Neuronal stem cell (in vitro differentiated cells): ENCODE measurements at regions not wholly inside any gene's neighbourhood (a gene's known extent, or its start where the extent isn't known, plus 50 kb on each side); places are given as distances from the start of the nearest gene placed in this dataset.

Experiments
- DNase-seq: peaks from one replicate; pipeline ENCODE4 v3.0.0-alpha.2; 2013; ENCODE audit warnings: low spot score
- H2AFZ ChIP-seq: one replicate; pipeline ENCODE4 v1.6.1; 2013; ENCODE audit warnings: mild to moderate bottlenecking, low read length, inconsistent platforms
- H2AK5ac ChIP-seq: 2 replicates; pipeline ENCODE4 v1.6.1; 2013; ENCODE audit warnings: low read depth, mild to moderate bottlenecking, inconsistent platforms, low read length, moderate library complexity, mixed read lengths
- H2BK120ac ChIP-seq: 2 replicates; pipeline ENCODE4 v1.6.1; 2013; ENCODE audit warnings: low read depth, mild to moderate bottlenecking, inconsistent platforms, low read length, moderate library complexity, mixed read lengths
- H2BK12ac ChIP-seq: one replicate; pipeline ENCODE4 v1.6.1; 2013; ENCODE audit warnings: low read length, inconsistent platforms
- H2BK15ac ChIP-seq: 2 replicates; pipeline ENCODE4 v1.6.1; 2013; ENCODE audit warnings: mild to moderate bottlenecking, low read length, inconsistent platforms, mixed read lengths
- H2BK5ac ChIP-seq: one replicate; pipeline ENCODE4 v1.6.1; 2013; ENCODE audit warnings: inconsistent platforms, mild to moderate bottlenecking, low read length, moderate library complexity
- H3K14ac ChIP-seq: one replicate; pipeline ENCODE4 v1.6.1; 2013; ENCODE audit warnings: low read length, inconsistent platforms
- H3K18ac ChIP-seq: 2 replicates; pipeline ENCODE4 v1.6.1; 2013; ENCODE audit warnings: low read length, inconsistent platforms
- H3K23ac ChIP-seq: 2 replicates; pipeline ENCODE4 v1.6.1; 2013; ENCODE audit warnings: low read depth, mild to moderate bottlenecking, mixed read lengths, low read length, inconsistent platforms; ENCODE audit not compliant: poor library complexity
- H3K27ac ChIP-seq: replicated peaks from 3 replicates; pipeline ENCODE4 v1.5.1; 2013; ENCODE audit warnings: low read length, inconsistent platforms
- H3K27me3 ChIP-seq, 3 experiments: 2 replicates each; pipeline ENCODE4 v1.6.1; 2013; ENCODE audit warnings: low read length in 3 of 3, mild to moderate bottlenecking in 2 of 3, inconsistent platforms in 1 of 3, low read depth in 1 of 3, mixed read lengths in 1 of 3, moderate library complexity in 1 of 3; ENCODE audit not compliant: control insufficient read depth in 3 of 3, insufficient read depth in 3 of 3
- H3K36me3 ChIP-seq, 2 donors: replicated peaks in 1 of 2; 2 replicates each; pipeline ENCODE4 v1.6.1; 2013; ENCODE audit warnings: low read length in 2 of 2; ENCODE audit not compliant: control insufficient read depth in 2 of 2, insufficient read depth in 2 of 2
- H3K4ac ChIP-seq: 2 replicates; pipeline ENCODE4 v1.6.1; 2013; ENCODE audit warnings: inconsistent platforms, mild to moderate bottlenecking, low read length, moderate library complexity
- H3K4me1 ChIP-seq, 2 donors: 1 replicate in 1 of 2; 2 replicates in 1 of 2; pipeline ENCODE4 v1.6.1; 2013; ENCODE audit warnings: low read length in 2 of 2, low read depth in 1 of 2; ENCODE audit not compliant: control insufficient read depth in 2 of 2, insufficient read depth in 1 of 2
- H3K4me2 ChIP-seq: one replicate; pipeline ENCODE4 v1.6.1; 2013; ENCODE audit warnings: mild to moderate bottlenecking, low read length, inconsistent platforms; ENCODE audit not compliant: insufficient read depth, poor library complexity, severe bottlenecking
- H3K4me3 ChIP-seq, 2 donors: 2 replicates each; pipeline ENCODE4 v1.5.1; 2013; ENCODE audit warnings: low read length in 2 of 2, mild to moderate bottlenecking in 2 of 2, inconsistent platforms in 1 of 2, moderate library complexity in 1 of 2
- H3K79me1 ChIP-seq: one replicate; pipeline ENCODE4 v1.6.1; 2013; ENCODE audit warnings: low read depth, mild to moderate bottlenecking, inconsistent platforms, low read length, moderate library complexity
- H3K9ac ChIP-seq: one replicate; pipeline ENCODE4 v1.6.1; 2013; ENCODE audit warnings: mild to moderate bottlenecking, low read depth, low read length, inconsistent platforms; ENCODE audit not compliant: poor library complexity
- H3K9me3 ChIP-seq, 2 donors: replicated peaks in 1 of 2; 2 replicates each; pipeline versions ENCODE3 to v1.6.1; 2013; ENCODE audit warnings: low read length in 2 of 2, mild to moderate bottlenecking in 2 of 2, inconsistent platforms in 1 of 2, low read depth in 1 of 2, mixed read lengths in 1 of 2, moderate library complexity in 1 of 2; ENCODE audit not compliant: control insufficient read depth in 2 of 2, insufficient read depth in 1 of 2
- H4K8ac ChIP-seq: one replicate; pipeline ENCODE4 v1.6.1; 2013; ENCODE audit warnings: low read depth, mild to moderate bottlenecking, inconsistent platforms, low read length, moderate library complexity
- H4K91ac ChIP-seq: one replicate; pipeline ENCODE4 v1.6.1; 2013; ENCODE audit warnings: low read length, low read depth, mild to moderate bottlenecking, inconsistent platforms; ENCODE audit not compliant: poor library complexity
- WGBS, 2 donors: extraction: QIAGEN DNeasy Blood & Tissue Kit; methylation state at CpG; one replicate each; pipeline ENCODE4 v1.1.7; 2013; ENCODE audit warnings: missing lambda C conversion rate in 2 of 2, mixed read lengths in 1 of 2; ENCODE audit not compliant: insufficient read length in 2 of 2, insufficient replicate concordance in 1 of 2; ENCODE audit errors: extremely low coverage in 2 of 2; 5-methylcytosine and 5-hydroxymethylcytosine counted together

DNA sequence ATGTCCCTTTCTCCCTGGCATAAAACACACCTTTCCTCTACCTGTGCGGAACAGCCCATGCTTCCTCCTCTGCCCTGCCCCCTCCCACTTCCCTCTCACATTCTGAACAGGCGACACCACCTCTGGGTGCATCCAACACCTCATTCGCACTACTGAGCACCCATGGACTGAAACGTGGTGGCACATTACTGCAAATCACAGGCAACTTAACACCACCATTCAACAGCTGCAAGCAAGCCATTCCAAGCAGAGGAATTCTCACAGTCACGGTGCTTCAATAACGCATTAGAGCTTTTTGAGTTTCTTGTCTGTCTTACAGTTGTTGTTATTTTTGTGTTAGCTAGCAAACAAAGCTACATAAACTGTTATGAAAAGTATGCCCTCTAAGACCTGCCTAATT, 298.2 kb upstream of the TAS2R1 start:
- WGBS, 2 donors = no CpG with 5 or more reads among the region's 6 CpGs
- H3K4me3 ChIP-seq = no peak overlapping the region
- no peak for DNase-seq

DNA sequence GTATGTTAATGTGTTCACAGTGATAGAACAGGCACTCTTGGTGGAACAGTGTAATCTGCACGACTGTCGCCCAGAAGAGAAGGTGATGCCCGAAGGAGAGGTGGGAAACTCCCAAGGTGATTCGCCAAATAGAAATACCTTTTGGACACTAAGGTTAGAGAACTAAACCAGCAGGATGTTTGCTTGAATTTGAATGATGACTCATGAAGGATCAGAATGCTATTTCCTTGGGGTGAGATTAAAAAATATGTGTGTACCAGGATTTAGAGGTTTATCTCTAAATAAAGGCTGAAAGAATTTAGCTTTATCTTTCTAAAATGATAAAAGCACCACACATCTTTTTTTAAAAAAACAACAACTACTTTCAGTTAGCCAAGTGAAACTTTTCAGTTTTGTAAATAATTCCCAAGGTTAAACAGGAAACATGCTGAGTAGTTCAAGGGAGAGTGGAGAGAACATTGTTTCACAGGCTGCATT, 297.4 kb upstream of the TAS2R1 start:
- Histone ChIP-seq H3K27me3 (no peaks in the 10 kb centered on the region), H2AFZ (no peak overlapping the region), H3K4me2 (no peak overlapping the region), H3K79me1 (no peaks in the 10 kb centered on the region), H3K9me3 (peaks cover 0 to 5% of the 10 kb centered on the region in 2 donors), H4K8ac (no peak overlapping the region), H3K36me3 (no peaks in the 10 kb centered on the region), H3K9ac (no peak overlapping the region), H3K18ac (no peak overlapping the region), H3K27ac (peak overlapping the region; percentile 37), H2AK5ac (no peak overlapping the region), H2BK15ac (no peak overlapping the region), H3K14ac (no peak overlapping the region), H3K23ac (no peak overlapping the region), H3K4me1 (peaks cover 3 to 9% of the 10 kb centered on the region in 2 donors), H2BK12ac (no peak overlapping the region), H3K4me3 (no peak overlapping the region), H4K91ac (no peak overlapping the region), H2BK5ac (no peak overlapping the region), H2BK120ac (no peak overlapping the region), H3K4ac (no peak overlapping the region)
- DNase-seq = no peak
- WGBS, 2 donors = no CpG with 5 or more reads among the region's 4 CpGs

More for the DNA sequence above, 298.2 kb upstream of the TAS2R1 start:
- no peaks in the 10 kb centered on the region for H3K27me3 ChIP-seq
- no peak overlapping the region for H2BK5ac ChIP-seq
- no peaks in the 10 kb centered on the region for H3K36me3 ChIP-seq
- H2BK12ac ChIP-seq = no peak overlapping the region
- no peaks in the 10 kb centered on the region for H3K79me1 ChIP-seq
- no peak overlapping the region for H4K91ac ChIP-seq
- peak overlapping the region; percentile 73 for H3K18ac ChIP-seq
- H3K23ac ChIP-seq = no peak overlapping the region
- H3K14ac ChIP-seq = no peak overlapping the region
- no peak overlapping the region for H2AFZ ChIP-seq
- no peak overlapping the region for H2BK15ac ChIP-seq
- H3K4ac ChIP-seq = no peak overlapping the region
- H3K4me1 ChIP-seq = peaks cover 3 to 9% of the 10 kb centered on the region in 2 donors
- no peak overlapping the region for H2BK120ac ChIP-seq
- no peak overlapping the region for H3K27ac ChIP-seq
- H3K9me3 ChIP-seq = peaks cover 0 to 5% of the 10 kb centered on the region in 2 donors
- no peak overlapping the region for H4K8ac ChIP-seq
- H3K4me2 ChIP-seq = no peak overlapping the region
- H3K9ac ChIP-seq = no peak overlapping the region
- no peak overlapping the region for H2AK5ac ChIP-seq

DNA sequence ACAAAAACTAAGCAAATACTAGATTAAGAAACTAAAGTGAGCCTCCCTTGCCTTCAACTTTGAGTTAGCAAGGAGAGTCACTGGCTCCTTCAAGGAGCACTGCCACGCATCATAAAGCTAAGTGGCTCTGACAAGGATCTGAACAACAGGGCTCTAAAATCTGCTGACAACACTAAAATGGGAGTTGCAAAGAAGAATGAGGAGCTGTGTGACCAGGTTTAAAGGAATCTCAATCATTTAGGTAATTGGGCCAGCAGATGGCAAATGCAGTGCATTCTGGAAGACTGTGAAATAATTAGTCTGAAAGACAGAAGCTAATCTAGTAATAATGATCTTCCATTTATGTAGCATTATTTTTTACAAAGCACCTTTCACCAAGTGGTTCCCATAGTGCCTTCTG, 297.0 kb upstream of the TAS2R1 start:
- no peak overlapping the region for H3K4me2 ChIP-seq
- H2BK15ac ChIP-seq = no peak overlapping the region
- peak overlapping the region; percentile 37 for H3K27ac ChIP-seq
- H4K8ac ChIP-seq = no peak overlapping the region
- H3K4ac ChIP-seq = no peak overlapping the region
- no peak overlapping the region for H4K91ac ChIP-seq
- H3K18ac ChIP-seq = no peak overlapping the region
- H3K23ac ChIP-seq = no peak overlapping the region
- H2BK120ac ChIP-seq = no peak overlapping the region
- peak; percentile 4 for DNase-seq
- no peak overlapping the region for H2BK12ac ChIP-seq
- peaks cover 0 to 5% of the 10 kb centered on the region in 2 donors for H3K9me3 ChIP-seq
- peaks cover 3 to 9% of the 10 kb centered on the region in 2 donors for H3K4me1 ChIP-seq
- no peak overlapping the region for H3K9ac ChIP-seq
- H3K79me1 ChIP-seq = no peaks in the 10 kb centered on the region
- no peak overlapping the region for H3K14ac ChIP-seq
- no CpG with 5 or more reads among the region's 1 CpG for WGBS, 2 donors
- no peak overlapping the region for H3K4me3 ChIP-seq
- H3K27me3 ChIP-seq = no peaks in the 10 kb centered on the region
- H2BK5ac ChIP-seq = no peak overlapping the region
- no peak overlapping the region for H2AK5ac ChIP-seq
- H2AFZ ChIP-seq = no peak overlapping the region
- H3K36me3 ChIP-seq = no peaks in the 10 kb centered on the region

DNA sequence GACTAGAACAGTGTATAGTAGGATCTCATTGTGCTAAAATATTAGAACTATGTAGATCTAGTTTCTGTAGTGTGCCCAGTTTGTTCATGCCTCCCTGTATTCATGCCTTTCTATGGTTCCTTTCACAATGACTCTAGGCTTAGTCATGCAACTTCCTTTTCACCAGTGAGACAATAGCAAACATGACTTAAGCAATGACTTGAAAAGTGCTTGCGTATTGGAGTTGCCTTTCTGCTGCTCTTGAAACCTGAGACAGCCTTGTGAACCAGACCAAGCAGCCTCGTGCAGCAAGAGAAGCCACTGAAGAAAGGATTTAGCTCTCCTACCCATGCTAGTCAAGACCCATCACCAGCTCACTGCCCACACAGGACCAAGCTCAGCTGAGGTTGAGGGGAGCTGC, 294.5 kb upstream of the TAS2R1 start:
- no peak overlapping the region for H2BK120ac ChIP-seq
- H2BK15ac ChIP-seq = no peak overlapping the region
- H3K18ac ChIP-seq = no peak overlapping the region
- H3K4me3 ChIP-seq = no peak overlapping the region
- no CpG with 5 or more reads among the region's 2 CpGs for WGBS, 2 donors
- no peak overlapping the region for H3K4ac ChIP-seq
- peak overlapping the region; percentile 23 for H2AFZ ChIP-seq
- H3K4me2 ChIP-seq = no peak overlapping the region
- peaks cover 3 to 9% of the 10 kb centered on the region in 2 donors for H3K4me1 ChIP-seq
- H3K27ac ChIP-seq = no peak overlapping the region
- H3K79me1 ChIP-seq = no peaks in the 10 kb centered on the region
- no peaks in the 10 kb centered on the region for H3K27me3 ChIP-seq
- no peak overlapping the region for H2AK5ac ChIP-seq
- H2BK12ac ChIP-seq = no peak overlapping the region
- no peak for DNase-seq
- H4K91ac ChIP-seq = no peak overlapping the region
- H3K9me3 ChIP-seq = peaks cover 0 to 5% of the 10 kb centered on the region in 2 donors
- no peak overlapping the region for H3K9ac ChIP-seq
- H3K36me3 ChIP-seq = no peaks in the 10 kb centered on the region
- no peak overlapping the region for H2BK5ac ChIP-seq
- no peak overlapping the region for H3K14ac ChIP-seq
- H4K8ac ChIP-seq = no peak overlapping the region
- no peak overlapping the region for H3K23ac ChIP-seq
